ENCODE measurements at regions not wholly inside any gene's neighbourhood (a gene's known extent, or its start where the extent isn't known, plus 50 kb on each side); places are given as distances from the start of the nearest gene placed in this dataset.

- Histone ChIP-seq H3K9me3 (no peaks in the 10 kb centered on the region), H3K27me3 (ENCODE audit: insufficient read depth) (no peaks in the 10 kb centered on the region), H3K36me3 (replicated peaks in 1 of 2; ENCODE audit: control insufficient read depth in 1 of 2, insufficient read depth in 2 of 2, low read length in 1 of 2) (no peaks in the 10 kb centered on the region), H3K9me2 (no peaks in the 10 kb centered on the region), H3K27ac (ENCODE audit: low read depth in 2 of 2, low read length in 1 of 2) (no peak overlapping the region), H3K4me1 (ENCODE audit: control insufficient read depth in 1 of 2, insufficient read depth in 2 of 2, low read depth in 1 of 2, low read length in 1 of 2) (no peaks in the 10 kb centered on the region), H3K79me2 (ENCODE audit: insufficient read depth) (no peaks in the 10 kb centered on the region), H4K20me1 (ENCODE audit: insufficient read depth) (no peaks in the 10 kb centered on the region), H3F3A (replicated peaks; ENCODE audit: insufficient read depth) (no peaks in the 10 kb centered on the region), H3K9ac (no peak overlapping the region), H3K4me3 (ENCODE audit: low read depth in 2 of 2, low read length in 1 of 2) (no peak overlapping the region), H3K4me2 (no peak overlapping the region), H2AFZ (ENCODE audit: low read depth) (no peak overlapping the region)
- ChIA-PET CTCF (no interaction called here), POLR2A (no interaction called here)
- no peak for TF ChIP-seq NFIC (IDR thresholded peaks at IDR 0.05; ENCODE audit: borderline replicate concordance)
- DNase-seq = no peak
These were observed 111.3 kb upstream of the LEF1 start for GRCh38 chr4:108280072-108280471.

GRCh38 chr4:108276690-108277089, 108.0 kb upstream of the LEF1 start:
- no peaks in the 10 kb centered on the region for H4K20me1 ChIP-seq (ENCODE audit: insufficient read depth)
- no peak overlapping the region for H3K4me3 ChIP-seq (ENCODE audit: low read depth in 2 of 2, low read length in 1 of 2)
- no peaks in the 10 kb centered on the region for H3K36me3 ChIP-seq (replicated peaks in 1 of 2; ENCODE audit: control insufficient read depth in 1 of 2, insufficient read depth in 2 of 2, low read length in 1 of 2)
- no peak for DNase-seq
- H3K9me3 ChIP-seq = no peaks in the 10 kb centered on the region
- no peaks in the 10 kb centered on the region for H3K4me1 ChIP-seq (ENCODE audit: control insufficient read depth in 1 of 2, insufficient read depth in 2 of 2, low read depth in 1 of 2, low read length in 1 of 2)
- TF ChIP-seq MEF2A (IDR thresholded peaks at IDR 0.05; ENCODE audit: borderline replicate concordance, low read depth) (no peak), TEAD4 (IDR thresholded peaks at IDR 0.05; ENCODE audit: borderline replicate concordance, insufficient read depth) (no peak)
- POLR2A ChIA-PET = no interaction called here
- no peak overlapping the region for H3K9ac ChIP-seq
- H3K27ac ChIP-seq (ENCODE audit: low read depth in 2 of 2, low read length in 1 of 2) = no peak overlapping the region
- no peak overlapping the region for H2AFZ ChIP-seq (ENCODE audit: low read depth)
- CTCF ChIA-PET = no interaction called here
- no peaks in the 10 kb centered on the region for H3F3A ChIP-seq (replicated peaks; ENCODE audit: insufficient read depth)
- 8% methylated on average over 3 of the region's 3 CpGs for WGBS (ENCODE audit: low lambda C conversion rate)
- no peaks in the 10 kb centered on the region for H3K27me3 ChIP-seq (ENCODE audit: insufficient read depth)
- H3K4me2 ChIP-seq = no peak overlapping the region
- H3K79me2 ChIP-seq (ENCODE audit: insufficient read depth) = no peaks in the 10 kb centered on the region
- H3K9me2 ChIP-seq = no peaks in the 10 kb centered on the region

- H4K20me1 ChIP-seq (ENCODE audit: insufficient read depth) = no peaks in the 10 kb centered on the region
- no peaks in the 10 kb centered on the region for H3K27me3 ChIP-seq (ENCODE audit: insufficient read depth)
- CTCF ChIA-PET = no interaction called here
- no peak overlapping the region for H3K4me3 ChIP-seq (ENCODE audit: low read depth in 2 of 2, low read length in 1 of 2)
- TF ChIP-seq RAD21 (IDR thresholded peaks at IDR 0.05; ENCODE audit: low read length) = no peak
- no peak overlapping the region for H3K27ac ChIP-seq (ENCODE audit: low read depth in 2 of 2, low read length in 1 of 2)
- H2AFZ ChIP-seq (ENCODE audit: low read depth) = no peak overlapping the region
- H3K4me2 ChIP-seq = no peak overlapping the region
- H3K9me3 ChIP-seq = no peaks in the 10 kb centered on the region
- no peaks in the 10 kb centered on the region for H3K36me3 ChIP-seq (replicated peaks in 1 of 2; ENCODE audit: control insufficient read depth in 1 of 2, insufficient read depth in 2 of 2, low read length in 1 of 2)
- H3K9me2 ChIP-seq = no peaks in the 10 kb centered on the region
- no peaks in the 10 kb centered on the region for H3K4me1 ChIP-seq (ENCODE audit: control insufficient read depth in 1 of 2, insufficient read depth in 2 of 2, low read depth in 1 of 2, low read length in 1 of 2)
- no peak overlapping the region for H3K9ac ChIP-seq
- no peaks in the 10 kb centered on the region for H3F3A ChIP-seq (replicated peaks; ENCODE audit: insufficient read depth)
- POLR2A ChIA-PET = no interaction called here
- DNase-seq = no peak
- no peaks in the 10 kb centered on the region for H3K79me2 ChIP-seq (ENCODE audit: insufficient read depth)
These were observed 104.3 kb upstream of the LEF1 start for GRCh38 chr4:108272986-108273385.

GRCh38 chr4:108272561-108272960, 103.8 kb upstream of the LEF1 start:
- no peak overlapping the region for H3K4me3 ChIP-seq (ENCODE audit: low read depth in 2 of 2, low read length in 1 of 2)
- WGBS (ENCODE audit: low lambda C conversion rate) = 5% methylated on average over 2 of the region's 2 CpGs
- no peaks in the 10 kb centered on the region for H3K36me3 ChIP-seq (replicated peaks in 1 of 2; ENCODE audit: control insufficient read depth in 1 of 2, insufficient read depth in 2 of 2, low read length in 1 of 2)
- H2AFZ ChIP-seq (ENCODE audit: low read depth) = no peak overlapping the region
- H3K9me2 ChIP-seq = no peaks in the 10 kb centered on the region
- H3K9ac ChIP-seq = no peak overlapping the region
- no peaks in the 10 kb centered on the region for H3K4me1 ChIP-seq (ENCODE audit: control insufficient read depth in 1 of 2, insufficient read depth in 2 of 2, low read depth in 1 of 2, low read length in 1 of 2)
- ChIA-PET POLR2A (no interaction called here), CTCF (no interaction called here)
- no peaks in the 10 kb centered on the region for H3K79me2 ChIP-seq (ENCODE audit: insufficient read depth)
- DNase-seq = no peak
- no peak overlapping the region for H3K4me2 ChIP-seq
- no peaks in the 10 kb centered on the region for H4K20me1 ChIP-seq (ENCODE audit: insufficient read depth)
- H3K27ac ChIP-seq (ENCODE audit: low read depth in 2 of 2, low read length in 1 of 2) = no peak overlapping the region
- H3K9me3 ChIP-seq = no peaks in the 10 kb centered on the region
- no peaks in the 10 kb centered on the region for H3F3A ChIP-seq (replicated peaks; ENCODE audit: insufficient read depth)
- H3K27me3 ChIP-seq (ENCODE audit: insufficient read depth) = no peaks in the 10 kb centered on the region
- TF ChIP-seq ZBTB33 (IDR thresholded peaks at IDR 0.05; ENCODE audit: borderline replicate concordance, low read depth) (no peak), YY1 (IDR thresholded peaks at IDR 0.05; ENCODE audit: low read depth) (no peak), TEAD4 (IDR thresholded peaks at IDR 0.05; ENCODE audit: borderline replicate concordance, insufficient read depth) (no peak), TCF12 (IDR thresholded peaks at IDR 0.05) (no peak), MXI1 (IDR thresholded peaks at IDR 0.05; ENCODE audit: low read depth, low read length) (no peak), NFIC (IDR thresholded peaks at IDR 0.05; ENCODE audit: borderline replicate concordance) (no peak), GATA2 (CRISPR knock-in tag; IDR thresholded peaks at IDR 0.05) (no peak), PBX3 (IDR thresholded peaks at IDR 0.05) (no peak), FOSL2 (IDR thresholded peaks at IDR 0.05; ENCODE audit: borderline replicate concordance, low read depth) (no peak), EZH2phosphoT487 (IDR thresholded peaks at IDR 0.05; ENCODE audit: borderline replicate concordance, low read depth) (no peak), RFX5 (IDR thresholded peaks at IDR 0.05; ENCODE audit: low read length) (no peak), RXRA (IDR thresholded peaks at IDR 0.05; ENCODE audit: borderline replicate concordance, low read depth) (no peak), RAD21 (IDR thresholded peaks at IDR 0.05; ENCODE audit: low read length) (no peak), USF1 (IDR thresholded peaks at IDR 0.05; ENCODE audit: borderline replicate concordance, low read depth) (no peak)
